ENCODE measurements at regions not wholly inside any gene's neighbourhood (a gene's known extent, or its start where the extent isn't known, plus 50 kb on each side); places are given as distances from the start of the nearest gene placed in this dataset.

DNA sequence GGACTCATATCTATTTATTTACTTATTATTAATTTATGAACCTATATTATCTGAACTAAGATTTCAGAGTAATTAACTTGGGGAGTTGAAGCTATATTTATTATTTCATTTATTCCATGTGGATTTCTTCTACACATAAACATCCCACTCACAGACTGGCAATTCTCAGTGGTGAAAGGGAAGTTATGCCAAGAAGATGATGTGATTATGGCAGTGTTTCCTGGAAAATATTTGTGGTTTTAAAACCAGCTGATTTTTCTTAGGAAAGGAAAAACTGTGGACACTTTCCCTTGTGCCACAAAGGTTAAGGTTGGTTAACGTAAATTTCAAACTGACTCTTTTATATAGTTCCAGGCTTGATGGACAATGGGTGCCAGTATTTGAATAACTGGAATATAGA lies 513.1 kb downstream of the SLITRK6 start:
- TF ChIP-seq BHLHE40 (IDR thresholded peaks at IDR 0.05; ENCODE audit: low read depth, low read length) (no peak), CTCF (conservative IDR thresholded peaks at IDR 0.05; ENCODE audit: low read depth, low read length) (no peak), MXI1 (IDR thresholded peaks at IDR 0.05; ENCODE audit: borderline replicate concordance, low read depth, low read length) (no peak), POLR2A (IDR thresholded peaks at IDR 0.05; ENCODE audit: low read depth, low read length) (no peak)

Data from IMR-90 (cell line).